ENCODE measurements at regions not wholly inside any gene's neighbourhood (a gene's known extent, or its start where the extent isn't known, plus 50 kb on each side); places are given as distances from the start of the nearest gene placed in this dataset.

- Histone ChIP-seq H2AFZ (ENCODE audit: low read depth, low read length, poor library complexity, severe bottlenecking) (no peak overlapping the region), H3K9ac (ENCODE audit: low read length) (no peak overlapping the region), H3K9me3 (ENCODE audit: control insufficient read depth in 1 of 2, insufficient read depth in 1 of 2, low read depth in 1 of 2, low read length in 2 of 2) (no peaks in the 10 kb centered on the region), H3K4me2 (ENCODE audit: low read length) (no peak overlapping the region), H3K27me3 (ENCODE audit: insufficient read depth, low read length) (no peaks in the 10 kb centered on the region), H3K27ac (ENCODE audit: low read depth, low read length) (no peak overlapping the region), H3K4me3 (replicated peaks in 1 of 2; ENCODE audit: low read depth in 1 of 2, low read length in 2 of 2) (no peak overlapping the region), H3K4me1 (ENCODE audit: control insufficient read depth in 1 of 2, insufficient read depth in 2 of 2, low read length in 2 of 2) (no peaks in the 10 kb centered on the region), H4K20me1 (ENCODE audit: insufficient read depth) (no peaks in the 10 kb centered on the region), H3K9me2 (ENCODE audit: insufficient read depth) (no peaks in the 10 kb centered on the region), H3K36me3 (ENCODE audit: control insufficient read depth in 1 of 2, insufficient read depth in 2 of 2, low read length in 2 of 2) (no peaks in the 10 kb centered on the region), H3K79me2 (ENCODE audit: insufficient read depth, low read length) (no peaks in the 10 kb centered on the region)
- RAD21 ChIA-PET (ENCODE audit: low non-redundant PET in 1 of 2, low total read pairs in 2 of 2, uncharacterized antibody in 2 of 2, unreplicated experiment in 2 of 2), result no interaction called here
- no peak for ATAC-seq
- CTCF ChIA-PET, result no interaction called here
- intact Hi-C loops (cut with micrococcal nuclease), result no loop called here
- DNase-seq (ENCODE audit: low read depth, low spot score), result no peak
- no TSS peak for BruUV-seq (replicated peaks)
- POLR2A ChIA-PET, result no interaction called here
- no peak for TF ChIP-seq TCF7L2 (IDR thresholded peaks at IDR 0.05; ENCODE audit: borderline replicate concordance, extremely low read depth, insufficient read depth, insufficient read length)
- no peak for TF ChIP-seq EZH2phosphoT487 (IDR thresholded peaks at IDR 0.05; ENCODE audit: borderline replicate concordance)
- TF ChIP-seq SRF (IDR thresholded peaks at IDR 0.05; ENCODE audit: low read depth), result no peak
- TF ChIP-seq CTCF (IDR thresholded peaks at IDR 0.05 in 2 of 3, conservative IDR thresholded peaks at IDR 0.05 in 1 of 3; ENCODE audit: borderline replicate concordance in 1 of 3, insufficient read depth in 1 of 3, low read depth in 2 of 3, low read length in 2 of 3), result no peak
- no peak for TF ChIP-seq ZBTB33 (IDR thresholded peaks at IDR 0.05; ENCODE audit: extremely low read depth, insufficient replicate concordance, low read length)
- TF ChIP-seq ZFX (IDR thresholded peaks at IDR 0.05), result no peak
- TF ChIP-seq REST (IDR thresholded peaks at IDR 0.05; ENCODE audit: low read depth), result no peak
- no peak for TF ChIP-seq EGR1 (IDR thresholded peaks at IDR 0.05; ENCODE audit: low read depth)
Measured at GRCh38 chr1:242691610-242691945, 167.1 kb upstream of the PLD5 start.
